ENCODE measurements at regions not wholly inside any gene's neighbourhood (a gene's known extent, or its start where the extent isn't known, plus 50 kb on each side); places are given as distances from the start of the nearest gene placed in this dataset.

DNA sequence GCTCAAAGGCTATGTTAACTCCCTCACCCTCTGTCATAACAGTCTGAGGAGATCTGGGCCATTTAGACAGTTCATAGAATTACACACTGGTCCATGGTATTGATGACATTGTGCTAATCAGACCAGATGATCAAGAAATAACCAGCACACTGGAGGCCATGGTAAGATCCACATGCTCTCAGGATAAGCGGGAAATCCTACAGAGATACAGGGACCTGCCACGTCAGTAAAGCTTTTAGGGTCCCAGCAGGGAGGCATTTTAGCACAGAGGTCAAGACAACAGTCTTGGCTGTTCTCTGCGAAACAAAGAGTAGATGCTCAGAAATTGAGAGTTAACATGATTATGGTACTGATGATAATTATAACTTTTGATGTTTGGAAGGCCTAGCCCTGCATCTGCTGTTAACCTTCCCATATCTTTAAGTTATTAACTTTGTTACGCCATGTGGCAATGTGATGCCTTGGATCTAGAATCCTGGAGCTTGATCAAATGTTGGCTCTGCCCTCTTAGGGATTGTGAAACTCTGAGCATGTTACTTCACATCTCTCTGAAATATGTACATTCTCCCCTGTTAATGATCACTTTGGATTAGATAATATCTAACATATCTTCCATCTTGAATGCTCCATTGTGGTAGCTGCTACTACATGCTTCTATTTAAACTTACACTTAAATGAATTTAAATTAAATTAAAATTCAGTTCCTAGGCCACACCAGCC lies 172.0 kb upstream of the SOX9 start:
- Histone ChIP-seq H3K36me3 (ENCODE audit: control insufficient read depth, insufficient read depth, low read length) (no peaks in the 10 kb centered on the region), H3K27me3 (ENCODE audit: control insufficient read depth, insufficient read depth, low read length) (no peaks in the 10 kb centered on the region), H3K4me3 (ENCODE audit: low read depth, low read length) (no peak overlapping the region)
- DNase-seq (ENCODE audit: low read depth), result no peak
- TF ChIP-seq, protein P1, sequence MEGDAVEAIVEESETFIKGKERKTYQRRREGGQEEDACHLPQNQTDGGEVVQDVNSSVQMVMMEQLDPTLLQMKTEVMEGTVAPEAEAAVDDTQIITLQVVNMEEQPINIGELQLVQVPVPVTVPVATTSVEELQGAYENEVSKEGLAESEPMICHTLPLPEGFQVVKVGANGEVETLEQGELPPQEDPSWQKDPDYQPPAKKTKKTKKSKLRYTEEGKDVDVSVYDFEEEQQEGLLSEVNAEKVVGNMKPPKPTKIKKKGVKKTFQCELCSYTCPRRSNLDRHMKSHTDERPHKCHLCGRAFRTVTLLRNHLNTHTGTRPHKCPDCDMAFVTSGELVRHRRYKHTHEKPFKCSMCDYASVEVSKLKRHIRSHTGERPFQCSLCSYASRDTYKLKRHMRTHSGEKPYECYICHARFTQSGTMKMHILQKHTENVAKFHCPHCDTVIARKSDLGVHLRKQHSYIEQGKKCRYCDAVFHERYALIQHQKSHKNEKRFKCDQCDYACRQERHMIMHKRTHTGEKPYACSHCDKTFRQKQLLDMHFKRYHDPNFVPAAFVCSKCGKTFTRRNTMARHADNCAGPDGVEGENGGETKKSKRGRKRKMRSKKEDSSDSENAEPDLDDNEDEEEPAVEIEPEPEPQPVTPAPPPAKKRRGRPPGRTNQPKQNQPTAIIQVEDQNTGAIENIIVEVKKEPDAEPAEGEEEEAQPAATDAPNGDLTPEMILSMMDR (IDR thresholded peaks at IDR 0.05; ENCODE audit: insufficient read depth, low read length, poor library complexity, severe bottlenecking), result no peak

DNA sequence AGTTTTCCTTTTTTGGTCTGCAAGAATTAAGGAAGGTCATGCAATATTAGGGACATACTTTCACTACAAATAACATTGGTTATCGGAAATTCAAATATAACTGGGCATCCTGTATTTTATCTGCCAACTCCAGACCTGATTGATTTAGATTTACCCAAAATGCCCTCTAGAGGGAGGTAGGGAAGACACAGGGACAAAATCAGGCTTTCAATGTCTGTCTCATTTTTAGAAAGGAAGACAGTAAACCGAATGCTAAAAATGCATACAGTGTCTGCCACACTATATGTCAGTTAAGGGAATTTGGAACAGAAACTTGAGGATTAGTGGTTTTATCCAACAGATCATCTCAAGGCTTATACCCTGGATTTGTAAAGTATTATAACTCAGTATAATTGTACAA lies 161.7 kb upstream of the SOX9 start:
- no peak overlapping the region for H3K4me3 ChIP-seq (ENCODE audit: low read depth, low read length)
- TF ChIP-seq, protein P1 (IDR thresholded peaks at IDR 0.05; ENCODE audit: insufficient read depth, low read length, poor library complexity, severe bottlenecking), result peak; percentile 51
- H3K36me3 ChIP-seq (ENCODE audit: control insufficient read depth, insufficient read depth, low read length), result no peaks in the 10 kb centered on the region
- DNase-seq (ENCODE audit: low read depth), result no peak
- H3K27me3 ChIP-seq (ENCODE audit: control insufficient read depth, insufficient read depth, low read length), result no peaks in the 10 kb centered on the region

DNA sequence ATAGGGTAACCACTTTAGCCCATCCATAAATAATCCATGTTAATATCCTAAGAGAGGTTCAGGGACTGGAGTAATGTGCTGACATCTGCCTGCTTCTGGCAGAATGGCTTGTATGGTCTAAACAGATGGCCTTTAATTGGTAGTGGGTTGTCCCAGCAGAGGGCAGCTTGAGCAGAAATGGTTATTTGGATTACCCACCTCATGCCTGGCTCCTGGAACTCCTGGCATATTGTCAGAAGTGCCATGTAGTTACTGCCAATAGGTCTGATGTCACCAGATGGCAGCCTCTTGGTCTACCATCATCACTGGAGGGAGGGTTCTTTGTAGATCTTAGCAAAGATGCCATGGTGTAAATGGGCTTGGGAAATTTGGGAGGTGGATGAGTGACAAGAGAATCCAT lies 157.5 kb upstream of the SOX9 start:
- Histone ChIP-seq H3K27me3 (ENCODE audit: control insufficient read depth, insufficient read depth, low read length) (no peaks in the 10 kb centered on the region), H3K4me3 (ENCODE audit: low read depth, low read length) (no peak overlapping the region), H3K36me3 (ENCODE audit: control insufficient read depth, insufficient read depth, low read length) (no peaks in the 10 kb centered on the region)
- DNase-seq (ENCODE audit: low read depth), result no peak
- TF ChIP-seq, protein P1 (IDR thresholded peaks at IDR 0.05; ENCODE audit: insufficient read depth, low read length, poor library complexity, severe bottlenecking), result no peak

DNA sequence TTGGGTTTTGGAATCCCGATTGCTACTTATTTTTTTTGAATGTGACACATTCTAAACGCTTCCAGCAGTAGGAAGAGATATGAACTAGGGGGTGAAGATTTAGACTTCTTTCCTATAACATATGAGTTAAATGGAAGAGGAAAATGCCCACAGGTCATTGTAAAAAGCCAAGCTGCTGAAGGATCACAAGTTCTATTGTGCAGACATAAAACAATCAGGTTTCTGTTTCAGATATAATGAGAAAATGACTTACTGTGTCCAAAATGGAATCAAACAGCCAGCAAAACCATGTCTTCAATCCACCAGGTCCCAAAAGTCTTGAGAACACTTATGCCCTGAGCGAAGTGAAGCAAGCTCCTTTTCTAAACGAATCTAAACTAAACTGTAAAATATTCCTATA lies 157.0 kb upstream of the SOX9 start:
- H3K4me3 ChIP-seq (ENCODE audit: low read depth, low read length), result no peak overlapping the region
- H3K36me3 ChIP-seq (ENCODE audit: control insufficient read depth, insufficient read depth, low read length), result no peaks in the 10 kb centered on the region
- H3K27me3 ChIP-seq (ENCODE audit: control insufficient read depth, insufficient read depth, low read length), result no peaks in the 10 kb centered on the region
- no peak for DNase-seq (ENCODE audit: low read depth)
- TF ChIP-seq, protein P1 (IDR thresholded peaks at IDR 0.05; ENCODE audit: insufficient read depth, low read length, poor library complexity, severe bottlenecking), result no peak

DNA sequence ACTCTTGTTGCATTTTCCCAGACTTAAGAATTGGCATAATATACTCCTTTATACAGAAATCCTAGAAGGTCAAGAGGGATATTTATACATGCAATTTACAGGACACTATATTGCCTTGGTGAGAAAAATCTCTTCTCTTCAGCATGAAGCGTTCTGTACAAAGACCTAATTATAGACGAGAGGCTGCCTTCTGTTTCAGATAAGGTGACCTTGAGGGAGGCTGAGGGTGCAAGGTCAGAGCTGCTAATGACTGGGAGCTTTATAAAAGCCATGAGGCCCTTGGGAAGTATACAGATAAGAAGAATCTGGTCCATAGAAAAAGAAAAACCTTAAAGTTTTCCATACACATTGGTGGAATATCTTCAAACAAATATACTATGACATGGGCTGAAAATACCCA lies 156.3 kb upstream of the SOX9 start:
- no peak for DNase-seq (ENCODE audit: low read depth)
- Histone ChIP-seq H3K4me3 (ENCODE audit: low read depth, low read length) (no peak overlapping the region), H3K27me3 (ENCODE audit: control insufficient read depth, insufficient read depth, low read length) (no peaks in the 10 kb centered on the region), H3K36me3 (ENCODE audit: control insufficient read depth, insufficient read depth, low read length) (no peaks in the 10 kb centered on the region)
- TF ChIP-seq, protein P1 (IDR thresholded peaks at IDR 0.05; ENCODE audit: insufficient read depth, low read length, poor library complexity, severe bottlenecking), result no peak

DNA sequence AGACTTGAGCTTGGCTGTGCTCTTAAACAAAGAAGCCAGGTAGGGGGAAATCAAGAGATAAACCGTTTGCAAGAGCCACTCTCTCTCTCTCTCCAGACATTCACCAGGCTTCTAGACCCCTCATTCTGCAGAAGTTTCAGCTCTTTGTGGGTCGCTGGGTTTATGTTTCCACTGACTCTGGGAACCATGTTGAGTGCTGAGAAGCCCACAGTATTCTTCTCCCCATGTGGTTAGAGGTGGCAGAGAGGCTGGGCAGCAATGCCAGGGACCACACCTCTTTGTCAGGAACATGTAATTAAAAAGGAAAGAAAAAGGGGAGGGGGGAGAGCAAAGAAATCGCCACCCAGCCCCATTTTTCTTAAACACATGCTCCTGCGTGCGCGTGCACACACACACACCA lies 154.8 kb upstream of the SOX9 start:
- DNase-seq (ENCODE audit: low read depth), result no peak

More for the DNA sequence above, 154.8 kb upstream of the SOX9 start:
- Histone ChIP-seq H3K4me3 (ENCODE audit: low read depth, low read length) (no peak overlapping the region), H3K36me3 (ENCODE audit: control insufficient read depth, insufficient read depth, low read length) (no peaks in the 10 kb centered on the region), H3K27me3 (ENCODE audit: control insufficient read depth, insufficient read depth, low read length) (no peaks in the 10 kb centered on the region)
- TF ChIP-seq, protein P1 (IDR thresholded peaks at IDR 0.05; ENCODE audit: insufficient read depth, low read length, poor library complexity, severe bottlenecking), result no peak
